DMS79 (cell line): ENCODE measurements at regions not wholly inside any gene's neighbourhood (a gene's known extent, or its start where the extent isn't known, plus 50 kb on each side); places are given as distances from the start of the nearest gene placed in this dataset.

Source experiments
- DNase-seq: peaks from one replicate; lab custom pipeline; 2025; lab: John Stamatoyannopoulos, UW

DNA sequence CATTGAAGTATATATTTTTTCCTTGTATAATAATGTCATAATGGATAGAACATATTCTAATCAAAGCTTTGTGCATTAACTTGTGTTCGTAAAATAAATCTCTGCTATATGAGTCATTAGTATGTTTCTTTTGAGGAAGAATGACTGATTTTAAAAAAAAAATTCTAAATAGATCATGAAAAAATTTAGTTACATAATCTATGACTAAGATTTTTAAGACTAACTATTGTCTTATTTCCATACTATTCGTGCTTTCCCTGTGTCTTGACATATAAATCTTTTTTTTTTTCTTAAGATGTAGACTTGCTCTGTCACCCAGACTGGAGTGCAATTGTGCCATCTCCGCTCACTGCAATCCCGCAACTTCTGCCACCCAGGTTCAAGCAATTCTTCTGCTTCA is 226.1 kb downstream of the DSEL start:
- DNase-seq: no peak

DNA sequence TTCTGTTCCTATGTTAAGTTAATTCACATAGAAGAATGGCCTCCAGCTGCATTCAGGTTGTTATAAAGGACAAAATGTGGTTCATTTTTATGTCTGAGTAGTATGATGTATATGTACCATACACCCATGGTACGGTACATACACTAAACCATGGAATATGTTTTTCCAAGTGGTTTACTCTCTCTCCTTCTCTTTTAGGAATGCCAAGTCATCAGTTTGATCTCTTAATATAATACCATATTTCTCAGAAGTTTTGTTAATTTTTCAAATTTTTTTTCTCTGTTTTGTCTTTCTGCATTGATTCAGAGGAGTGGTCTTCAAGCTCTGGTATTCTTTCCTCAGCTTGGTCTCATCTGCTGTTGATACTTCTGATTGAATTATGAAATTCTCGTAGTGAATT is 230.9 kb downstream of the DSEL start:
- DNase-seq: no peak

DNA sequence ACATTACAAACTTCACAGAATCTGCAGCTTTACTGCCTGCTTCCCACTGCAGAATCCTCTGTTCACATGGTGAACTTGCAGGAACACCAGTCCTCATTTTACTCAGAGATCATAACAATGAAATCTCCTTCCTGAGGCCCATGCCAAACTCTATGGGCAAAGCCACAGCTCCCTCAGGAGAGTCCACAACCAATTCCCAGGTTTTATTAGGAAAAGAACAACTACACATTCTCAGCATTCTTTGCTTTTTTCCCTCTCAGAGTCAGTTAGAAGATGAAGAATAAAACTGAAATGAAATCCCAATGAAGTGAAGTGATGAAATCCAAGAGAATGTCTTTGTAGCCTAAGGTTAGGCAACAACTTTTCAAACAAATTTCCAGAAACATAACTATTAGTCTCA is 233.7 kb downstream of the DSEL start:
- DNase-seq: no peak

- DNase-seq: no peak
Measured at GRCh38 chr18:67281746-67282145, 234.8 kb downstream of the DSEL start.

GRCh38 chr18:67280486-67281242 is 235.9 kb downstream of the DSEL start:
- DNase-seq: no peak

DNA sequence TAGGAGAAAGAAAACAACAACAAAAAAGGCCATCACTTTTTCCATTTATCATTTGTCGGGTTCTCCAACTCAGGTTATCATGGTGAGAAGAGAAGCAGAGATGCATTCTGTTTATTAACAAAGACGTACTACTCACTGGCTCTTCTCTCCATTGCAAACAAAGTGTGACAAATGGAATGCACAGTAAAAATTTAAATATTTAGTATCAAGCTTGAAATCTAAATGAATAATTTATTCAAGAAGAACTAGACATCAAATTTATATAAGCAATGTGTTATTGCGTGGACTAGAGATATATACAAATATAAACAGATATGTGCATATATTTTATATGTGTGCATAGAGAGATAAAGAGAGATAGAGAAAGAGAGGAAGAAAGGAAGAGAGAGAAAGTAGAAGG is 236.5 kb downstream of the DSEL start:
- DNase-seq: no peak

DNA sequence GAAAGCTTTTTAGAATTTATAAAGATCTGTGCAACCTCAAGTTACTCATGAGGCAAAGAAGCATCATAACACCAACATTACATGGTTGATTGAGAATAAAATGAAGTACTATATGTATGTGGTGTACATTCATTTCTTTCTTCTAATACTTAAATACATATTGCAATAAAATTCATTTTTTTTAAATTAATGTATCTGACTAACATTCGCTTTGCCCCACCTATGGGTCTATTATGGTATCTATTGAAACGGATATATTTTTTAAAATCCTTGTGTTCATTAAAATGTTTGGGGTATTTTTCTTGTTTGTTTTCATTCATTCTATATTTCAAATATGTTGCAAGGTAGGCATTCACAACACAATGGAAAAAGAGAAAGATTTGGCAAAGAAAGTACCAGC is 237.5 kb downstream of the DSEL start:
- DNase-seq: no peak

DNA sequence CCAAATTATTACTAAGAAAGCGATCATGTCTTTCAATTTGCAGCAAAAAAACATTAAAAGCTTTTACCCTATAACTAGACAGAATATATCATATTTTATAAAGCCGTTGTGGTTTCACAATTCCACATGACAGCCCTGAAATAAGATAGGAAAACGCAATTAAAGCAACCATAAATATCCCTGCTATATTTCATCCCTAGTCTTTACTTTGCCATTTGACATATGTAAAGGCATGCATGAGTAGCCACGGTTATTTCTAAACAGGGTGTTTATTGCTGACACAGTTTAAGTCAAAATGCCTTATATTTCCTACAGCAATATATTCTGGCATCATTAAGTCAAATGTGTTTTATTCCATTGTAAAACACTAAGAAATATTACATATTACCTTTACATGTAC is 239.9 kb downstream of the DSEL start:
- no peak for DNase-seq

DNA sequence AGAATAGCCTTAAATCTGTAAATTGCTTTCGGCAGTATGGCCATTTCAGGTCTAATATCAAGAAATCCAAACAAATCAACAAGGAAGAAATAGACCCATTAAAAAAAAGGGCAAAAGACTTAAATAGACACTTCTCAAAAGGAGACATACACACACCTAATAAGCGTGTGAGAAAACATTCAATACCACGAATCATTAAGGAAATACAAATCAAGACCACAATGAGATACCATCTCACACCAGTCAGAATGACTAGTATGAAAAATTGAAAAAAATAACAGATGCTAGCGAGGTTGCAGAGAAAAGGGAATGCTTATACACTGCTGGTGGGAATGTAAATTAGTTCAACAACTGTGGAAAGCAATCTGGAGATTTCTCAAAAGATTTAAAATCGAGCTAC is 243.2 kb downstream of the DSEL start:
- no peak for DNase-seq

DNA sequence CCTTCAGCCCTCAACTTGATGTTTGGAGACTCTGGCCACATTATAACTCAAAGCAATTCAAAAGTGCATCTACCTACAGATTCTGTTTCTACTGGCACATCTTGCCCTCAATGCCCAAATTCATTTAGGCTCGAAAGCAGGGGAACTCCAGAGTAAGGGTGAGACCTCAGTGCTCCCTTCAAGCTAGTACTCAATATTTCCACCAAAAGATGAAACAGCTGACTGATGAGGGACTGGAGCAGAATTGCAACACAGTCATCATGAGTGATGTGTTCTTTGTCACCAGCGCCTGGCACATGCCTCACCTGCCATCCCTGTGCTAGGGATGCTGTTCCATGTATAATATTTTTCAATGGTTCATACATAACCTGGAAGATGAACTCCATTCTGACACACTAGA is 247.3 kb downstream of the DSEL start:
- DNase-seq: no peak

DNA sequence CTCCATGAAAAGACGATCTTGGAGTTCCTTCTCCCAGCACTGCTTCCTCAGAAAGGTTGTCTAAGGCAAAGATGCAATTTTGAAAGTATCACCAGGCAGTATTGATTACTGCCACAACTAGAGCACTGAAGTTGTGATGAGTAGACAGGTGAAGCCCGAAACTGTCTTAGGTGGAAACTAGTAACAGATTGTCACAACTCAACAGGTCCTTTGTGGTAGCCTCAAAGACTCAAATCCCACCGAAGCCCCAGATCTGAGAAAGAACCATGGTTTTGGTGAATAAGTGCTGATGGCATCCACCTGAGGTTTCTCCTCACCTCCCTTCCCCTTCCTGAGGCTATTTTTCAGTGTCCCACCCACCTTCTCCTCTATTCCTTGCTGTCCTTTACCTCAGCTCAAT is 248.0 kb downstream of the DSEL start:
- no peak for DNase-seq

DNA sequence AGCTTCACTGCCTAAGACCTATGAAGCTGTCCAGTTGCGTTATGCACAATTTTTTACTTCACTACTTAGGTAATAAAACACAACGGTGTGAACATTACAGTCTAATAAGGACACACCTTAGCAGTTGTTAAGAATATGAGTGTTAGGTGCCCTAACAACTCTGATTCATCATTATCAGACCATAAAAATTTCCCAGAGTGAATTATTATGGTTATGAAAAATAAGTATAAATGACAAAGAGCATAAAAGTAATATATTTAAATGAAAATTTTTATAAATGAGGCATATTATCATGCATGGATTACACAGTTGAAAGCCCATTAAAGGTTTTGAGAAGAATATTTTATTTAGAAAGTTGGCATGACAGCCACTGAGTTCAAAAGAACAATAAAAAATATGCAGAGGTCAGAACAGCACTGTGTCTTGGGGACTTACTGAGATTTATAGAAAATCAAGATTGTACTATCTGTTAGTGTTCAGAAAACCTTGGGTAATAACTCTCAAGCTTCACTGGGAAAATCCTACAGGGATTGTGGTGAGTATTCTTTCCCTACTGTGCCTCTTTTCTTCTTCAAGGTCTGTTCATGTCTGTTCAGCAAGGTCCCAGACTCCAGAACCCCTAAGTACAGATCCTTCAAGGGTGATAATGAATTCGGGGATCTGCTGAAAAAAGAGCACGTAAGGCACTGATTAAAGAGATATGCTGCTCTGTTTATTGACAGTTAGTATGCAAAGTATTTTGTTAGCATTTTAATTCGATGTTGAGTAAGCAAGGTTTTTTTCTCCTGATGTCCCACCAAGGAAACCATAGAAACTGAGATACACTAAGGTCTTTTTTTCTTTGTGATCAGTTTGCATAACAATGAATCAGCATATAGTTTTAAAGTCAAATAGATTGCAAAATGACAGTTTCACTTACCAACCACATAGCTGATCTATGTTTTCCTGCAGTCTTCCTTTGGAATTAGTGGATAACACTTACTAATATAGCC is 250.0 kb downstream of the DSEL start:
- no peak for DNase-seq

DNA sequence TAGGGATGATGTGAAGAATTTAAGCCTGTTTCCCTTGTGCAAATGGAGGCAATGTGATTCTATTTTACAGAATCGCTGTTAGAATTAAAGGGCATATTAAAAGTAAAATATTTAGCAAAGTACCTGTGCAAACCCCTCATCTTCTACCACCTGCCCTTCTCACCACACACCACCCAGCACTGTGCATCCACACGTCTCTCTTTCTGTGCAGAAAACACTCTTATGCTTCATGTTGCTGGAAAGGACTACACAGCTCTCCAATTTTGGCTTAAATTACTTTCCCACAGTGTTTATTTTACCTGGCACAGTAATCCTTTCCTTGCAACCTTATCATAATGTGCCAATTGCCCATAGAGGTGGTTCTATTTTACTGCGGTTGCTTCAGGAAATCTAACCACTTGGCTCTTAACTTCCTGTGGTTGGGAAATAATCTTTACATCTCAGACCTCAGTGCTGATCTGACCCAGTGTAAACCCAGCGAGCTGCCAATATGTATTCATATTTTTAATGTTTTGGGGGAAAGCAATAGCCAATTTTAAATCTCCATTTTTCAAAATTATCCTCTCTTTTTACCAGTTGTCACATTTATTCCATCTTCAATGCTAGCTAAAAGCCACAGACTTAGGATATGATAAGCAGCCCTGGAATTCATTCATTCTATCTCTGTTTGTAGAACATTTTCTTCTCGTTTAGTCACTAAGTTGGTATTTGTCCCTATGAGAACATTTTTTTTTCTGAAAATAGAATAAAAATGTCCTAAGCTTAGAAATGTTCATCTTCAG is 250.9 kb downstream of the DSEL start:
- DNase-seq: no peak

DNA sequence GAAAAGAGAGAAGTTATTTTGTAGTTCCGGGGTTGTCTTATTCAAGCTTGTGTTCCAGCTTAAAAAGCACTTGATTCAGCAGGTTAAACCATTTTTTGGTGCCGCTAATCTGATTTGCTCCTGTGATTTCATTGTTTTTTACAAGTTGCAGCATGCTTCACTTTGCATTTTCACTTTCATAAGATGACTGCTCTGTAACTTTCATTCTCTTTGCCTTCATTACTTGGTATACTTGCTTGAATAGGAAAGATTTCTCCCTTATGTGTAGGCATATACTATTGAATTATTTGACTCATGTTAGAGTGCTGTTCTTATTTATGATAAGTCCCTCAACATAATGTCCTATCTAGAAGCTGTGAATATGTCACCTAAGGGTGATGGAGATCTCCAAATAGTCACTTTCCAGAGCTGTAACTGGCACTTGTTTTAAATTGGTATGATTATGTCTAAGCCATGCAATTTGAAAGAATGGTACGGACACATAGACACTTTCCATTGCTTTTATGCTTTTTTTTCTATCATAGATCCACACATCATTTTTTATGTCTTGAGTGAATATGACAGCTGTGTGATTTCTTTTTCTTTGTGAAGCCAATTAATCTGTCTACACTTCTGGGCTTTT is 254.5 kb downstream of the DSEL start:
- no peak for DNase-seq

GRCh38 chr18:67260841-67261240 is 255.7 kb downstream of the DSEL start:
- no peak for DNase-seq

DNA sequence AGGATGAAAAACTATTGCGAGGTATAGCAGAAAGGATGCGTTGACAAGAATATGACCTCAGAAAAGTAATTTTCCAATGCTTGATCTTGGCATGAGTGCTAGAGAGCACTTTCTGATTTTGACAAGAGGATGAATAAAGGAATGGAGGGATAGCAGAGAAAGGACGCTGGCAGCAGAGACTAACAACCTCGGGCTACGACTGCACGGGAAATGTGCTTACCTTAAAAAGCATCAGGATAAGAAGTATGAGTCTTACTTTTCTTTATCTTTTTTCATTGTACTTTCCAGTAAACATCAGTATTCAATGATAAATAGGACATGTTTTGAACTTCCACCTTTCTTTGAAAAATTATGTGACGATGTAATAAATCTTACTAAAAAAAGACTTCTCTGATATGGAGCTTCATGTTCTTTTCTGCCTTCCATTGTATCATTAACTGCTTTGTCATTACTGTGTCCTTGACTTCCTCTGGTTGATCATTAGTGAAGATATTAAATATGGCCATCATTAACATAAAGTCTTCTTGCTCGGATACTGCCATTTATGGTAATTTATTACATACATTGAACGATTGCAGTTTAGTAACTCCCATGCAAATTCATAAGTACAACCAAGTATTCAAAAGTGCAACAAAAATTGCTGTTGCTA is 265.6 kb downstream of the DSEL start:
- no peak for DNase-seq

GRCh38 chr18:67243799-67244587 is 272.5 kb downstream of the DSEL start:
- DNase-seq: no peak

- DNase-seq: no peak
Measured at GRCh38 chr18:67242001-67242400, 274.5 kb downstream of the DSEL start.

DNA sequence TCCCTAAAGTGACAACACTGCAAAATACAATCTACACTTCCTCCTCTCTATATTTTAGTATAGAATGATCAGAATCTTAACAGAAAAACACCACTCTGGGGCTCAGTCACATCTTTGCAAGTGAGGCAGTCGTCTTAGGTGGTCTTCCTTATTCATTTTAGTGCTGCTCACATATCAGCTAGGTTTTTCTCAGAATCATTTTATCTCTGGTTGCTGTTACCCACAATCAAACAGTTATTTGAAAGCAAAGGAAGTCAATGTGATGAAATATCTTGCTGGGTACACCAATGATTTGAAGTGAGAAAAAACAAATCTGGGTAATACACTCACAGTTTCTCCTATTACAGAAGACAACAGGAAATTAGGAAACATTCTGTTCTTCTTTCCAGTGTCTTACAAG is 275.2 kb downstream of the DSEL start:
- no peak for DNase-seq

DNA sequence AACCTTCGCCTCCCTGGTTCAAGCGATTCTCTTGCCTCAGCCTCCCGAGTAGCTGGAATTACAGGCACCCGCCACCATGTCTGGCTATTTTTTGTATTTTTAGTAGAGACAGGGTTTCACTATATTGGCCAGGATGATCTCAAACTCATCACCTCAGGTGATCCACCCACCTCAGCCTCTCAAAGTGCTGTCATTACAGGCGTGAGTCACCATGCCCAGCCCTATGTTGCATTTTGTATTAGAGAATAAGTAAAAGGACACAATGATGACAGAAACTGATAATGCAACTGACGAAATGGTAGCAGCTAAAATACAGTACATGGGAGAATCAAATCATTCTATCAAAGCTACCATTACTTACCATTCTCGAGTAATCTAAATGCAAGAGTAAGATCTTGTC is 276.7 kb downstream of the DSEL start:
- no peak for DNase-seq

DNA sequence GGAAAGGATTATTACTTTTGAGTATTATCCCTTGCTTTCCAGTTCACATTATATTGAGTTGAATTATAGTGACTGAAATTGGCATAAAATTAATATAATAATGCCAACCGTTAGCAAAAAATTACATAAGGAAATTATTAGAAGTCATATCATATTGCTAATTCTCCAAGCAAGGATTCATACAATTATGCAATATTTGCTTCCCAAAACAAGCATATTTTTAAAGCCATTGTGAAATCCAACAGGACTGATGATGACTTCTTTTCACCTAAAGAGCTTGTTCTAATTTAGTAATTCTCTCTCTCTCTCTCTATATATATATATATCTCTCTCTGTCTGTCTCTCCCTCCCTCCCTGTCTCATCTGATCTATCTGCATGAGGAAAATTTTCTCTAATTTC is 283.5 kb downstream of the DSEL start:
- no peak for DNase-seq
